Uterus (tissue), 3 donors: ENCODE measurements at regions not wholly inside any gene's neighbourhood (a gene's known extent, or its start where the extent isn't known, plus 50 kb on each side); places are given as distances from the start of the nearest gene placed in this dataset.

Source experiments
- DNase-seq, 2 donors: peaks; one replicate each; pipeline ENCODE4 v3.0.0-alpha.2; 2019 to 2020
- H3K27ac ChIP-seq, 2 donors: fragments of 200-600 bp; sonication (generic); 1 replicate in 1 of 2; 2 replicates in 1 of 2; pipeline ENCODE4 v1.5.1; 2016 to 2018
- H3K27me3 ChIP-seq, 2 donors: fragments of 200-600 bp; sonication (generic); one replicate each; pipeline ENCODE4 v1.5.1; 2018 to 2019; ENCODE audit warnings: control low read depth in 1 of 2
- H3K36me3 ChIP-seq, 2 donors: fragments of 200-600 bp; sonication (generic); one replicate each; pipeline ENCODE4 v1.5.1; 2019; ENCODE audit warnings: control low read depth in 1 of 2
- H3K4me1 ChIP-seq, 2 donors: fragments of 200-600 bp; sonication (generic); one replicate each; pipeline ENCODE4 v1.5.1; 2018 to 2019; ENCODE audit warnings: control low read depth in 1 of 2
- H3K4me3 ChIP-seq, 2 donors: fragments of 200-600 bp; sonication (generic); 1 replicate in 1 of 2; 2 replicates in 1 of 2; pipeline ENCODE4 v1.5.1; 2018 to 2019; ENCODE audit warnings: mild to moderate bottlenecking in 1 of 2
- H3K9me3 ChIP-seq, 2 donors: fragments of 200-600 bp; sonication (generic); one replicate each; pipeline ENCODE4 v1.5.1; 2019; ENCODE audit warnings: control low read depth in 1 of 2
- POLR2A ChIP-seq, 2 donors: fragments of 450-650 bp; IDR thresholded peaks; one replicate each; pipeline ENCODE4 v1.6.1; 2016; ENCODE audit warnings: antibody characterized with exemption in 2 of 2, mild to moderate bottlenecking in 1 of 2, moderate library complexity in 1 of 2
- intact Hi-C: fragments of 100-400 bp; cut with DNase I; formaldehyde crosslinking; loops from one replicate; pipeline ENCODE4 v1.15.1; 2023; ENCODE audit warnings: low total_unique reads
- TF ChIP-seq, protein P1 (sequence below), 4 experiments: fragments of 200-600 bp in 2 of 4; fragments of 450-650 bp in 2 of 4; sonication (generic) in 2 of 4; IDR thresholded peaks; one replicate each; pipeline ENCODE4 v1.5.1; 2016 to 2019; ENCODE audit warnings: antibody characterized with exemption in 4 of 4, mild to moderate bottlenecking in 2 of 4, moderate library complexity in 1 of 4
- donor health status: DM: yes; HTN: yes; CAD: no.

DNA sequence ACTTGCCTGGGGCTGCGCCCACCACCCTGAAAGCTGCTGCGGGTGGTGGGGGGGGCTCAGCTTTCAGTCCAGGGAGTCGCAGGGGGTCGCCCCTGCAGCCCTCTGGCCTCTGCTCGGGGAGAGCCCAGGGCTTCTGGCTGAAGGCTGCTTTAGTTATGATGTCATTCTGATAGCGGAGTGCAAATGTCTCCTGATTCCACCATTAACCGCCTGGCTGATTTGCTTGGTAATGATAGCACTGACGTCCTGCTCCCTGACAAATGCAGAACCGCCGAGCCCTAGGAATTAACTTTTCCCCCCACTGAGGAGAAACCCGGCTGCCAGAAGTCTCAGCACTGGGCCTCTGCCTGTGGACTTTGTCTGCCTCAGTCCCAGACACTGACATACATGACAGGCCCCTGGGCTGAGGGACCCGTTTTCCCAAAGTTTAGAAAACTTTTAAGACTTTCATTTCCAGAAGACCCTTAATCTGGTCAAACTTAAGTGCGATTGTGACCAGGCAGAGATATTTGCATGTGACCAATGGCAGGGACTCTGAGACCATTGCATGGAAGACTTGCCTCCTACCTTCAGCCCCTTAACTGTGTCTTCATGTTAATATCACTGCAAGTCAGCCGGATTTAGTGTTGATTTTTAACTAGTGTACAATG lies 142.5 kb upstream of the ZNF536 start:
- Histone ChIP-seq H3K27ac (no peak overlapping the region), H3K27me3 (peaks cover 7 to 20% of the 10 kb centered on the region in 2 donors), H3K4me3 (no peak overlapping the region), H3K9me3 (no peaks in the 10 kb centered on the region), H3K36me3 (no peaks in the 10 kb centered on the region), H3K4me1 (peaks cover 0 to 26% of the 10 kb centered on the region in 2 donors)
- intact Hi-C loops, result no loop called here
- no peak for TF ChIP-seq POLR2A (IDR thresholded peaks at IDR 0.05)
- TF ChIP-seq, protein P1, sequence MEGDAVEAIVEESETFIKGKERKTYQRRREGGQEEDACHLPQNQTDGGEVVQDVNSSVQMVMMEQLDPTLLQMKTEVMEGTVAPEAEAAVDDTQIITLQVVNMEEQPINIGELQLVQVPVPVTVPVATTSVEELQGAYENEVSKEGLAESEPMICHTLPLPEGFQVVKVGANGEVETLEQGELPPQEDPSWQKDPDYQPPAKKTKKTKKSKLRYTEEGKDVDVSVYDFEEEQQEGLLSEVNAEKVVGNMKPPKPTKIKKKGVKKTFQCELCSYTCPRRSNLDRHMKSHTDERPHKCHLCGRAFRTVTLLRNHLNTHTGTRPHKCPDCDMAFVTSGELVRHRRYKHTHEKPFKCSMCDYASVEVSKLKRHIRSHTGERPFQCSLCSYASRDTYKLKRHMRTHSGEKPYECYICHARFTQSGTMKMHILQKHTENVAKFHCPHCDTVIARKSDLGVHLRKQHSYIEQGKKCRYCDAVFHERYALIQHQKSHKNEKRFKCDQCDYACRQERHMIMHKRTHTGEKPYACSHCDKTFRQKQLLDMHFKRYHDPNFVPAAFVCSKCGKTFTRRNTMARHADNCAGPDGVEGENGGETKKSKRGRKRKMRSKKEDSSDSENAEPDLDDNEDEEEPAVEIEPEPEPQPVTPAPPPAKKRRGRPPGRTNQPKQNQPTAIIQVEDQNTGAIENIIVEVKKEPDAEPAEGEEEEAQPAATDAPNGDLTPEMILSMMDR (IDR thresholded peaks at IDR 0.05), result no peak
- DNase-seq, result no peak

DNA sequence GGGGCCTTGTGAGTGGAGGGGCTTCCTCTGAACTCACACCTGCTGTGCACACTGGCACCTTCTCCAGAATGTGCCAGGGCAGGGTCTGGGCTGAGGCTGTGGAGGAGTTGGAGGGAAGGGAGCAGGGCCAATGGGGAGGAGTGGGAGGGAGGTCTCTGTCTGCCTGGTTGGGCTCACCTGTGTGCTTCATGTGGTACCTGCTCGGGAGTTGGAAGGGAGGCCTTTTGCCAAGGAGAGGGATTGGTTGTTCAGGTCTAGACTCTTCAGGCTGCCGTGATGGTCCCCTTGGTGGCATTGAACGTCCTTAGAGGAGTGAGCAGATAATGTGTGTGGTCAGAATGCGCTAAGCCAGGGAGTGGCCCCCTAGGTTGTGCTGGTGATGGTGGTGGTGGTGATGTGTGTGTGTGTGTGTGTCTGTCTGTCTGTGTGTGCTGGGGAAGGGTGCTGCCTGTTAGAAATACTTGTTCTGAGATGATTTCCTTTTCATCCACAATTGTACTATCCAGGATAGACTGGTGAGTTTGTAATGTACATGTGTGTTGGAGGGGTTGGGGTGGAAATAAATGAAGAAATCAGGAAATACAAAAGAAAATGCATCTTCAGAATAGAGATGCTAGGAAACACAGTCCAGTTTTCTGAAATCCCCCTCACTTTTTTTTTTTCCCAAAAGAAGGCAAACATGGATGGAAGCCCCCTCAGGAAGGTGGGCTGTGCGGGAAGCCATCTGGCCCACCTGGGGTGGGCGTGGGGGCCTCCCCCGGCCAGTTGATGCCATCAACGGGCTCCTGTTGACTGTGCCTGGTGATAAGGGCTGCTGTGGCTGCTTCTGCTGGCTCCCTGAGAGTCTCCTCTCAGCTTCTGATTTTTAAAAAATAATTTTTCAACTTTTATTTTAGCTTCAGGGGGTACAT lies 140.5 kb upstream of the ZNF536 start:
- no peak for DNase-seq
- H3K4me1 ChIP-seq, result peaks cover 0 to 12% of the 10 kb centered on the region in 2 donors
- TF ChIP-seq POLR2A (IDR thresholded peaks at IDR 0.05), result no peak
- TF ChIP-seq, protein P1 (IDR thresholded peaks at IDR 0.05), result no peak
- H3K9me3 ChIP-seq, result no peaks in the 10 kb centered on the region
- peaks cover under 1 to 8% of the 10 kb centered on the region in 2 donors for H3K27me3 ChIP-seq
- intact Hi-C loops, result no loop called here
- no peak overlapping the region for H3K4me3 ChIP-seq
- H3K27ac ChIP-seq, result no peak overlapping the region
- no peaks in the 10 kb centered on the region for H3K36me3 ChIP-seq

DNA sequence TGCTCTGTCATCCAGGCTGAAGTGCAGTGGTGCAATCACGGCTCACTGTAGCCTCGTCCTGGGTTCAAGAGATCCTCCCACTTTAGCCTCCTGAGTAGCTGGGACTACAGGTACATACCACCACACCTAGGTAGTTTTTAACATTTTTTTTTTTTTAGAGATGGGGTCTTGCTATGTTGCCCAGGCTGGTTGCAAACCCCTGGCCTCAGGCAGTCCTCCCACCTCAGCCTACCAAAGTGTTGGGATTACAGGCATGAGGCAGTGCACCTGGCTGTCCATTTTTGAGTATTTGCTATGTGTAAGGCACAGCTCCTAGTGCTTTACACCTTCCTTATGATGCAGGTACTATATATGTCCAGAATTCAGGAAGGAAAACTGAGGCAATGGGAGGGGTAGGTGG lies 138.8 kb upstream of the ZNF536 start:
- H3K27ac ChIP-seq, result no peak overlapping the region
- peaks cover 0 to 5% of the 10 kb centered on the region in 2 donors for H3K4me1 ChIP-seq
- no peaks in the 10 kb centered on the region for H3K9me3 ChIP-seq
- no peak for DNase-seq
- H3K4me3 ChIP-seq, result no peak overlapping the region
- no peaks in the 10 kb centered on the region for H3K36me3 ChIP-seq
- H3K27me3 ChIP-seq, result peaks cover 0 to 3% of the 10 kb centered on the region in 2 donors
- TF ChIP-seq POLR2A (IDR thresholded peaks at IDR 0.05), result no peak
- TF ChIP-seq, protein P1 (IDR thresholded peaks at IDR 0.05), result no peak
- intact Hi-C loops, result no loop called here

DNA sequence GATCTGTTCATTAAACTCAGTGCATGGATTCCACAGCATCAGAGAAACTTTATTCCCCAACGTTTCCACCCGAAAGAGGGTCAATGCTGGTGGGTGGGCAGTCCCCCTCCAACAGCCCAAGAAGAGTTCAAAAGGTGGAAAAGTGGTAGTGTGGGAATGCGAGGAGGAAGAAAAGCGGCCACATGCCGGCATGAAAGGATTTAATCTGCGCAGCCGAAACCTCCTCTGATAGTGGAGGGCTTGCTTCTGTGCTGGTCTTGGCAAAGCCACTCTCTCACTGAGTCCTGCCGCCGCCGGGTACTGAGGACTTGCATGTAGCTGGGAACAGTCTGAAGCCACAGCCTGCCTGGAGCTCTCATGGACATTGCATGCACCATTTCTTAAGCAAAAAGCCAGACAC lies 136.2 kb upstream of the ZNF536 start:
- intact Hi-C loops, result no loop called here
- TF ChIP-seq POLR2A (IDR thresholded peaks at IDR 0.05), result no peak
- TF ChIP-seq, protein P1 (IDR thresholded peaks at IDR 0.05), result no peak
- H3K9me3 ChIP-seq, result no peaks in the 10 kb centered on the region
- no peak overlapping the region for H3K4me3 ChIP-seq
- H3K27ac ChIP-seq, result no peak overlapping the region
- no peaks in the 10 kb centered on the region for H3K36me3 ChIP-seq
- no peaks in the 10 kb centered on the region for H3K27me3 ChIP-seq
- no peak for DNase-seq
- no peaks in the 10 kb centered on the region for H3K4me1 ChIP-seq

DNA sequence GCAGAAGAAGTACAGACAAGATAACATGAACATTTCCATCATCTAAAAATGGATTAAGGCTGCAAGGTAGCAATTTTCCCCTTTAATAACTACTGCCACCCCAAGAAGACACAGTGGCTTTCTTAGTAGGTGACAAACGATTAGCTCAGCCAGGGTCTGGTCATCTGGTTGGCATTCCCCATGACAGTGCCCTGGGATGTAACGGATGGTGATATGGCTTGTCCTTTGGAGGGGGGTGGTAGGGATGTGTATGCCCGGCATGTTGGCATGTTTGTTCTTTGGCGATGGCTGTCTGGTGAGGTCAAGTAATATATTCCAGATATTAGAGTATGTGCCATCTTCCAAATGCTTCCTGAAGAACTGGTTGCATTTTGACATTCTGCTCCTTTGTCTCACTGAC lies 135.6 kb upstream of the ZNF536 start:
- H3K27ac ChIP-seq, result no peak overlapping the region
- no peak for DNase-seq
- intact Hi-C loops, result no loop called here
- no peak overlapping the region for H3K4me3 ChIP-seq
- H3K4me1 ChIP-seq, result no peaks in the 10 kb centered on the region
- no peaks in the 10 kb centered on the region for H3K9me3 ChIP-seq
- TF ChIP-seq, protein P1 (IDR thresholded peaks at IDR 0.05), result no peak
- TF ChIP-seq POLR2A (IDR thresholded peaks at IDR 0.05), result no peak
- H3K36me3 ChIP-seq, result no peaks in the 10 kb centered on the region
- H3K27me3 ChIP-seq, result no peaks in the 10 kb centered on the region
